Kidney (tissue), 13 donors: ENCODE measurements at regions not wholly inside any gene's neighbourhood (a gene's known extent, or its start where the extent isn't known, plus 50 kb on each side); places are given as distances from the start of the nearest gene placed in this dataset.

Experiments
- DNase-seq, 5 donors: peaks; one replicate each; pipeline ENCODE4 v3.0.0-alpha.2; 2013 to 2020
- FAIRE-seq: peaks from 2 replicates; lab custom pipeline; 2012; peaks lifted over from hg19 to GRCh38; lab: Jason Lieb, UNC
- H3K27ac ChIP-seq, 2 donors: one replicate each; pipeline ENCODE4 v1.7.0; 2013; ENCODE audit warnings: low read depth in 2 of 2, low read length in 2 of 2, inconsistent platforms in 1 of 2
- H3K27me3 ChIP-seq: one replicate; pipeline ENCODE4 v1.7.1; 2013; ENCODE audit warnings: low read length, inconsistent platforms; ENCODE audit not compliant: control insufficient read depth, insufficient read depth
- H3K36me3 ChIP-seq, 3 donors: one replicate each; pipeline versions ENCODE4 v1.7.0 to v1.7.1; 2013; ENCODE audit warnings: low read length in 3 of 3, control low read depth in 1 of 3, inconsistent platforms in 1 of 3; ENCODE audit not compliant: insufficient read depth in 3 of 3, control insufficient read depth in 2 of 3
- H3K4me1 ChIP-seq, 3 donors: one replicate each; pipeline versions ENCODE4 v1.7.0 to v1.7.1; 2013; ENCODE audit warnings: low read length in 3 of 3, inconsistent platforms in 1 of 3, low read depth in 1 of 3; ENCODE audit not compliant: control insufficient read depth in 2 of 3, insufficient read depth in 2 of 3
- H3K4me3 ChIP-seq, 3 donors: one replicate each; pipeline versions ENCODE4 v1.7.0 to v1.8.1; 2013; ENCODE audit warnings: low read length in 3 of 3, control low read depth in 1 of 3, inconsistent platforms in 1 of 3
- H3K9ac ChIP-seq, 3 donors: one replicate each; pipeline versions ENCODE4 v1.7.0 to v1.7.1; 2013; ENCODE audit warnings: low read length in 3 of 3, control low read depth in 1 of 3, inconsistent platforms in 1 of 3
- H3K9me3 ChIP-seq, 3 donors: one replicate each; pipeline versions ENCODE4 v1.7.0 to v1.7.1; 2013; ENCODE audit warnings: low read length in 3 of 3, control low read depth in 1 of 3, inconsistent platforms in 1 of 3; ENCODE audit not compliant: control insufficient read depth in 2 of 3, insufficient read depth in 1 of 3
- intact Hi-C: fragments of 100-400 bp; cut with DNase I; formaldehyde crosslinking; loops from one replicate; pipeline ENCODE4 v1.11.1; 2022
- TF ChIP-seq, protein P1 (sequence below): IDR thresholded peaks from 3 replicates; pipeline ENCODE4 v1.5.1; 2012; ENCODE audit warnings: mild to moderate bottlenecking, moderate library complexity, borderline replicate concordance; ENCODE audit not compliant: insufficient read depth; ENCODE audit errors: extremely low read depth
- donor health status: control.
- donor health status: control.
- donor health status: control.
- donor health status: control.
- donor health status: control.
- donor health status: DM: yes; HTN: yes; CAD: no.
- donor health status: Normal renal cell carcinoma (clear cell type).

DNA sequence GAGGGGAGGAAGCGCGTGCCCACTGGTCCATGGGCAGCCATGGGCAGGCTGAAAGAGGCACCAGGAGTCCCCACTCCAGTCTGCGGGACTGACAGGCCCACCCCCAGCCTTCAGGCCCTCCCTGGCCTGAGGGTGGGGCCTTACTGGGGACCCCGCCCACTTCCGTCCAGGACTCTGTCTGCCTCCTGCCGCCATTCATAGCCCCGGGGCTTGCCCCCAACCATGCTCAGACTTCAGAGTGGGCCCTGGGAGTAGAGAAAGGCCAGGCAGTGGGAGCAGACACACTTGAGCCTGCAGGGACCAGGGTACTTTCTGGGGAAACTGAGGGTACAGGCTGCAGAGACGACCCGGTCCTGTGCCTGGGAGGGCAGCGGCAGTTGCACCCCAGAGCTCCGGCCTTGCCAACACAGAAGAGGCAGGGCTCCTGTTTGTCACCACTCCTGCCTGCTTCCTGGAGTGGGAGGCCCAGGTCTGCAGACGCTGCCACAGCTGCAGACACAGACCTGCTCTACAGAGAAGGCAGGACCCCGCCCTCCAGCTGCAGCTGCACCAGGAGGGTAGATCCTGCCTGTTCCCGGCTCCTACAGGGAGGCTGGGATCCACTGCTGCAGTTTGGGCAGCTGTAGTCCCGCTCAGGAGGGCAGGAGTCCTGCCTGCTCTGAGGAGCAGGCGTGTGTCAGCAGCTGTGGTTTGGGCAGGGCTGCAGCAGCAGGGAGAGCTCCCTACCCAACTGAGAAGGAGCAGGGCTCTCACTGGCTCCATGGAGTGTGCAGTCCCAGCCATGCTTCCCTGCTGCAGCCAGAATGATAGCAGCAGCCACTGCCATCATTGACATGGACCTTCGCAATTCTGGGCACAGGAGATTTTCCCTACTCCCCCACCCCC is 387.9 kb upstream of the ANO3 start:
- H3K4me1 ChIP-seq: no peaks in the 10 kb centered on the region
- TF ChIP-seq, protein P1, sequence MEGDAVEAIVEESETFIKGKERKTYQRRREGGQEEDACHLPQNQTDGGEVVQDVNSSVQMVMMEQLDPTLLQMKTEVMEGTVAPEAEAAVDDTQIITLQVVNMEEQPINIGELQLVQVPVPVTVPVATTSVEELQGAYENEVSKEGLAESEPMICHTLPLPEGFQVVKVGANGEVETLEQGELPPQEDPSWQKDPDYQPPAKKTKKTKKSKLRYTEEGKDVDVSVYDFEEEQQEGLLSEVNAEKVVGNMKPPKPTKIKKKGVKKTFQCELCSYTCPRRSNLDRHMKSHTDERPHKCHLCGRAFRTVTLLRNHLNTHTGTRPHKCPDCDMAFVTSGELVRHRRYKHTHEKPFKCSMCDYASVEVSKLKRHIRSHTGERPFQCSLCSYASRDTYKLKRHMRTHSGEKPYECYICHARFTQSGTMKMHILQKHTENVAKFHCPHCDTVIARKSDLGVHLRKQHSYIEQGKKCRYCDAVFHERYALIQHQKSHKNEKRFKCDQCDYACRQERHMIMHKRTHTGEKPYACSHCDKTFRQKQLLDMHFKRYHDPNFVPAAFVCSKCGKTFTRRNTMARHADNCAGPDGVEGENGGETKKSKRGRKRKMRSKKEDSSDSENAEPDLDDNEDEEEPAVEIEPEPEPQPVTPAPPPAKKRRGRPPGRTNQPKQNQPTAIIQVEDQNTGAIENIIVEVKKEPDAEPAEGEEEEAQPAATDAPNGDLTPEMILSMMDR: no peak
- FAIRE-seq (no peak), DNase-seq (peak in 1 of 5 donors; percentile 54)
- H3K9ac ChIP-seq: no peak overlapping the region
- H3K4me3 ChIP-seq: no peak overlapping the region
- no peaks in the 10 kb centered on the region for H3K36me3 ChIP-seq
- no peak overlapping the region for H3K27ac ChIP-seq
- no peaks in the 10 kb centered on the region for H3K27me3 ChIP-seq
- H3K9me3 ChIP-seq: no peaks in the 10 kb centered on the region
- intact Hi-C loops: no loop called here

DNA sequence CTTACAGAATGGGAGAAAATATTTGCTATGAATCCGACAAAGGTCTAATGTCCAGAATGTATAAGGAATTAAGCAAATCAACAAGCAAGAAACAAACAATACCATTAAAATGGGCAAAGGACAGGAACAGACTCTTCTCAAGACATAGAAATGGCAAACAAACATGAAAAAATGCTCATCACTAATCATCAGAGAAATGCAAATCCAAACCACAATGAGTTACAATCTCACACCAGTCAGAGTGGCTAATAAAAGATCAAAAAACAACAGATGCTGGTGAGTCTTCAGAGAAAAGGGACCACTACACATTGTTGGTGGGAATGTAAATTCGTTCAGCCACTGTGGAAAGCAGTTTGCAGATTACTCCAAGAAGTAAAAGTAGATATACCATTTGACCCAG is 382.0 kb upstream of the ANO3 start:
- intact Hi-C loops: no loop called here
- Histone ChIP-seq H3K27ac (no peak overlapping the region), H3K9me3 (no peaks in the 10 kb centered on the region), H3K36me3 (no peaks in the 10 kb centered on the region), H3K9ac (no peak overlapping the region), H3K4me3 (no peak overlapping the region), H3K27me3 (no peaks in the 10 kb centered on the region), H3K4me1 (peaks cover 0 to 4% (median 0%) of the 10 kb centered on the region in 3 donors)
- no peak for FAIRE-seq
- TF ChIP-seq, protein P1: no peak
- DNase-seq: no peak

DNA sequence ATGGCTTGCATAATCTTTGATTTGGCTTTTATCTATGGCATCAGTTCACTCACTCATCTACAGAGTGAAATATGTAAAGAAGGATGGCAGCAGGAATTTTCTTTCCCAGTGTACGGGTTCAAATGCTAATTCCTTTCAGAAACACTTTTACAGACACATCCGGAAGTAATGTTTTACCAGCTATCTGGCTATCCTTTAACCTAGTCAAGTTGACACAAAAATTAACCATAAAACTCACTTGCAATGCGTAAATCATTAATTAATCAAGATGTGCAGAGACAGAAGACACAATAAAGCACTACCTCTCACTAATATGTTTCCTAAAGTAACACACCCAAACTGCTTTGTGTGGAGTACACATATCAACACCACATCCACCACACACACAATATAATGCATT is 378.9 kb upstream of the ANO3 start:
- no peak overlapping the region for H3K4me3 ChIP-seq
- peak in 2 of 5 donors; percentile 39 to 42 for DNase-seq
- peak; percentile 72 for FAIRE-seq
- no peaks in the 10 kb centered on the region for H3K9me3 ChIP-seq
- no peaks in the 10 kb centered on the region for H3K36me3 ChIP-seq
- H3K27me3 ChIP-seq: no peaks in the 10 kb centered on the region
- peaks cover 0 to 4% (median 0%) of the 10 kb centered on the region in 3 donors for H3K4me1 ChIP-seq
- H3K9ac ChIP-seq: no peak overlapping the region
- H3K27ac ChIP-seq: no peak overlapping the region
- intact Hi-C loops: no loop called here
- TF ChIP-seq, protein P1: no peak
